H54 (cell line): ENCODE measurements at regions not wholly inside any gene's neighbourhood (a gene's known extent, or its start where the extent isn't known, plus 50 kb on each side); places are given as distances from the start of the nearest gene placed in this dataset.

ENCODE experiments used
- DNase-seq: peaks from one replicate; pipeline ENCODE4 v3.0.0; 2011; ENCODE audit warnings: low spot score, mixed read lengths; ENCODE audit not compliant: insufficient read length
- FAIRE-seq: peaks from 3 replicates; lab custom pipeline; 2011; peaks lifted over from hg19 to GRCh38; lab: Jason Lieb, UNC
- POLR2A ChIP-seq: IDR thresholded peaks from 2 replicates; pipeline ENCODE4 v1.6.1; 2011; ENCODE audit warnings: low read depth, mild to moderate bottlenecking, low read length

DNA sequence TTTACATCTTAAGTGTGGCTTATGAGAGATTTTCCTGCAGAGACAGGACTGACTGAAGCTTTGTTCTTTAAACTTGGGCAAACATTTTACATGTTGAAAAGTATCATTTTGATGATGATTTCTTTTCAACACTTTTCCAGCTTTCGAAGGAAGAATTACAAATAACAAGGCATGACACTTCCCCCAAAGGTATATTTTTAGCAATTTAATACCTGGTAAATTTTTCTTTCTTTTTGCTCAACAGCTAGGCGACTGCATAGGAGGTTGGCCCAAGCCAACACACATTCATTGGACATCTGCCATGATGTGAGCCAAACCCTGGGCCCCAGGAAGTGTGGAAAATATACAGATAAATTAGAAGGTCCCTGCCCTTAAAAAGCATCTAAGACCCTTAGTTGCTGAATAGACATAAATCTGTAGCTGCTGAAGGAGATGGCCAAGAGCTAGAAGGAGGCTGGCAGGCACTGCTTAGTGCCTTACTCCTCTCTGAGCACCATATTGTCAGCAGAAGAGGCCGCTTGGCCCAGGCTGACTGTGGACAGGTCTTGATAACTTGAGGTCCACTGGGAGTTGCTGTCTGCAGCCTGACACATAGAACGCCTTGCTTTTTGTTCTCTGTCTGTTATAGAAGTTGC, 53.3 kb upstream of the CD44 start:
- FAIRE-seq (no peak), DNase-seq (no peak)
- TF ChIP-seq POLR2A, result no peak

DNA sequence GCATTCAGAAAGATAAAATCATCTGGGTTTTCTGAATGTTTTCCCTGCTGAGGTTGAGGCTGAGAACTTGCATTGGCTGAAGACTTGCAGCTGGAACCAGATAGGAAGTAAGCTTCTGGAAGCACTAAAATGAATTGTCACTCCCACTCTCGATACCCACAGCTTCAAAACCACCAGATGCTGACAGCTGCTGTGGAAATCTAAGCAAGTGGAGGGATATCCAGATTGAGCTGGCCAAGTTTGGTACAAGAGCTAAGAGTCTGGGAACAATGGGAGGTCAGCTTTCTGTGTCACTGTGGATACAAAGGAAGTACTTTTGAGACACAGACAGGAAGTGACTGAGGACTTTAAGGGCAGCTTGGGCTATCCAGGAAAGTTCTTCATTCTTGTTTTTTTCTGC, 51.3 kb upstream of the CD44 start:
- FAIRE-seq (no peak), DNase-seq (no peak)

GRCh38 chr11:35088226-35088625, 50.7 kb upstream of the CD44 start:
- no peak for TF ChIP-seq POLR2A
- no peak for DNase-seq
- FAIRE-seq, result no peak

More for the DNA sequence above, 51.3 kb upstream of the CD44 start:
- no peak for TF ChIP-seq POLR2A

DNA sequence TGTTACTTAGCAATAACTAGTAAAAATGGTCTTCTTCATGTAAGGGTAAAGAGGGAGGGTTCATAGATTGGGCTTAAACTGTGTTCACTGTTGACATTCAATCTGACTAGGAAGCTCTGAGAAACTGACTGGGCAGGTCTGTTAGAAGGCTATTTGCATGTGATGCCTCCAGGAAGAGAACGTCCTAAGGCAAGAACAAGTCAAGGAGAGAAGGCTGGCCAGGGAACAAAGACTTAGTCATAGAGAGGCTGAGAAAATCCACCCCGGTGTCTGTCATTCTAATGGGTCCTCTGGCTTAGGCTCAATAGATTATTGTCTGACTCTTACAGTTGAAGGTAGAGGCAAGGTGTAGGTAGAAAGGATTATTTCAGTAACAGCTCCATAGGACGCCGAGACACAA, 50.3 kb upstream of the CD44 start:
- no peak for DNase-seq
- no peak for TF ChIP-seq POLR2A
- no peak for FAIRE-seq
